Raji (cell line): ENCODE measurements at regions not wholly inside any gene's neighbourhood (a gene's known extent, or its start where the extent isn't known, plus 50 kb on each side); places are given as distances from the start of the nearest gene placed in this dataset.

Source experiments
- POLR2A ChIP-seq: IDR thresholded peaks from 2 replicates; pipeline ENCODE4 v1.6.1; 2011; ENCODE audit warnings: low read depth, low read length, control low read depth; ENCODE audit not compliant: insufficient read depth

DNA sequence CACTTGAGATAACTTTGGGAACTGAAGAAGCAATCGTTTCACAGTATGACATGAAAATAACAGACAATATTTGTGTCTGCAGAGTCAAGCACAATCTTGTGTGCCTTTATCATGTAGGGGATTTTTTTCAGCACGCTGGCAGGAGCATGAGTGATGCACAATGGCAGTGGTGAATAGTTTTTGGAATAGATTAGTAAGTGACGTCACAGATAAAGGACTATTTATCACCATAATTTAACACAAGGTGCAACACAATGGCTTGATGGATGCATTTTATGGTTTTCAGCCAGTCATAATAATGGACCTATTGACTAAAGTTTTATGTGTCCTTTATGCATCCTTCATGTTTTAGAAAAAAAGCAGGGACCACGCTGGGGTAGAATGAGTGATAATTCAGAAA is 559.8 kb upstream of the FANCL start:
- TF ChIP-seq POLR2A: no peak

DNA sequence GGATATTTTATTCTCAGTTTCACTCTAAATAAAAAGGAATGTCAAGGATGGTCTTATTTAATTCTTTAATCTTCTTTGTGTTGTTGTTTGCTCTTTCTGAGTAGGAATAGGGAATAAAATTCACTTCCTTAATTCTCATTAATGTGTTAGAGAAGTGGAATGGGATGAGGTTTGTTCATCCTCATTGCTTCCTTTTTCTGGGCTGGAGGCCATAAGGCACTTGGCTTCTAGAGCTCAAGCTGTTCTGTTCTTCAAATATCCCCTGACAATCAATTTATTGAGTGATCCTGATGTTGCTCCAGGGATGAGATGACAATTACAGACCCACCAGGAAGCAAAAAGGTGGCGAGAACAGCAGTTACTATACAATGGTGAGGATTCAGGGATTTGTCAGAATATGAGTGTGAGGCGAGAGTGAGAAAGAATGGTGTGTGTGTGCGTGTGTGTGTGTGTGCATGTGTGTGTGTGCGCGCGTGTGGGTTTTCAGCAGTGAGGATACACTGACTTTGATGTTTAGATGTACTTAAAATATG is 557.6 kb upstream of the FANCL start:
- TF ChIP-seq POLR2A: no peak

- no peak for TF ChIP-seq POLR2A
Observed at GRCh38 chr2:58796239-58796910, 555.2 kb upstream of the FANCL start.

GRCh38 chr2:58794916-58795315 is 553.8 kb upstream of the FANCL start:
- no peak for TF ChIP-seq POLR2A

DNA sequence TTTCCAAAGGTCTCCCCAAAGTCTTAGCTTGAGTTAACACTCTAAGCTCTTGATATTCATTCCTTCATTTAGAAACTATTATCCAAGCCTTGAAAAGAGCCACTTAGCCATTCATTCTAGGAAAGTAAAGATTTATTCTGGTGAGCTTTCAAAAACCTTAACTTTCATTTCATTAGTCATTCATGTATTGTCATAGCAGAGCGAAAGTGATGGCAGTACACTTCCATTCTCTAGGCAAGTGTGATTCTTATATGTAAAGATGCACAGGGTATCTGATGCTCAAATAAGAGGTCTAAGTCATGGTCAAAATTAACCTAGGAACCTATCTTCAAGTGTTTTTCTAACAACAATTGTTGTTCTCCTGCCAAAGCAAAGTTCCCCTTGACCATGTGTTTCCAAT is 553.0 kb upstream of the FANCL start:
- no peak for TF ChIP-seq POLR2A

DNA sequence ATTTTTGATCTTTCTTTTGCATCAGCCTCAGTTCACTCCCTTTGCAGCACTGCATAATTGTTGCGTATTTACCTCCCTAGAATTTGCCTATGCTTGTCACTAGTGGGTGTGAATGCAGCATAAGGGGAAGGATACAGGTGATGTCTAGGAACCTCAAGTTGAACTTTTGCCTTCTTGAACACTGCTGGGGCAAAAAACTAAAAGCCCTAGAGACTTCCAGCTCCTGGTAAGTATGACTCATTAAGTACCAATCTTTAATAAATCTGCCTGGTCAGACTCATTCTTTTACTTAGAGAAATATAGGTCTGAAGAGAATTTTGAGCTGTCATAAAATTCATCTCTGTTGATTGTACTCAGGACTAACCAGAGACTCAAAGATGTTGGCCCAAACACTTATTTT is 547.3 kb upstream of the FANCL start:
- TF ChIP-seq POLR2A: no peak

GRCh38 chr2:58770846-58771245 is 529.7 kb upstream of the FANCL start:
- TF ChIP-seq POLR2A: no peak

GRCh38 chr2:58769864-58770234 is 528.7 kb upstream of the FANCL start:
- TF ChIP-seq POLR2A: no peak

GRCh38 chr2:58769111-58769863 is 528.2 kb upstream of the FANCL start:
- TF ChIP-seq POLR2A: no peak

GRCh38 chr2:58768715-58769080 is 527.6 kb upstream of the FANCL start:
- TF ChIP-seq POLR2A: no peak

DNA sequence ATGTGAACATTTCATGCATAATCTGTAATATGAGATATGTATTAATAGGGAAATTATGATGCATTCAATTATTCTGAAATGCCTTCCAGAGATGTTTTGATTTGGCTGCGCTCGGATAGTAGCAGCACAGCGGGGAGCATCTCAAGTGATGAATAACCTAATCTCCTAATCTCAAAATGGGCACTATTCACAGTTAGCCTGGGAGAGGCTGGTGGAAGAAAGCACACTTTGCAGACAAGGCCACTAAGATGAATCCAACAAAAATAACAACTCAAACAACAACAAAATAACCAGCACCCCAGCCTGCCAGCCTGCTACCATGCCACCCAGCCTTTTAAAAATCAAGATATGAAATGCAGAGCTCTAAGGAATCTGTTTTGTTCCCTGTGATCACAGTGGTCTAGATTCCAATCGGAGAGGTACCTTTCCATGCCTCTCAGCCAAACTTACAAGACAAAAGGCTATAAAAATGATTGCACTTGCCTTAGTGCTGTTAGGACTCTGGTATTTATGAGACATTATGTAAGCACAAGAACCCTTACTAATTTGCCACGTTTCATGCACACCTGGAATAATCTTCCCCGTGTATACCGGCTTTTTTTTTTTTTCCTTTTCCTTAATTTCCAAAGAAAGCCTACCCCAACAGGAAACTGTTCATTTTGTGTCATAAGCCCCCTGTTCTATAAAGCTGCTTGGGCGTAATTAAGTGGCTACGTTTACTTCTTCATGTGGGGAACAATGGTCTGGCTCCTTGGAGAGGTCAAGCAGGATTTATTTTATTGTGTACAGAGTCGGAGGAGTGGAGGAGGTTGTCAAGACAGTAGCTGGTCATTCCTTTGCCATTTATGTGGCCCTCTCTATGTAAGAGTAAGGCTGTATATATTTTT is 526.9 kb upstream of the FANCL start:
- no peak for TF ChIP-seq POLR2A

- TF ChIP-seq POLR2A: no peak
Observed at GRCh38 chr2:58764338-58765104, 523.4 kb upstream of the FANCL start.

DNA sequence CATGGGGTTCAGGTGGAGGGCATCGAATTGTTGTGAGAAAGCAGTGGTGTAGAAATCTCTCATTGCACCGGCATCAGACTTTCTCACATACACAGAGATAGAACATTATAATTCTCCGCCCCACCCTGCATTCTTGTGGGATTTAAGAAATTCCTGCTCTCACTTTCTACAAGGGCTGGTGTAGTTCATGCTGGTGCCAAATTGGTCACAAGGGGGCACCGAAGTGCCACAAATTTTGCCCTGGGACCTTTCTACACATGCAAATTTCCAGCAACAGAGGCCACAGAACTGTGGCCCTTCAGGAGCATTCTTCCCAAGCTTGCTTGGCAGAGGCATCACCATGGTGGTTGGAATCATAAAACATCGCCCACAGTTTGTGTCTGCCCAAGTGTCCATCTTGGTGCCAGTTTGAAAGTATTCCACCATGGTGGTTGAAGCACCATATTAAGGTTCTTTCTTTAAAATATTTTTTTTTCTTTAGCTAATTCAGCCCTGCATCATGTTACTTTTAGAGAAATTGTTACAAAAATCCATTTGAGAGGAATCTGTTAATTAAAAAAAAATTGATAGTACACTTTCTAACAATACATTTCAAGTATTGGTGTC is 521.2 kb upstream of the FANCL start:
- TF ChIP-seq POLR2A: no peak

GRCh38 chr2:58757971-58758370 is 516.8 kb upstream of the FANCL start:
- TF ChIP-seq POLR2A: no peak

DNA sequence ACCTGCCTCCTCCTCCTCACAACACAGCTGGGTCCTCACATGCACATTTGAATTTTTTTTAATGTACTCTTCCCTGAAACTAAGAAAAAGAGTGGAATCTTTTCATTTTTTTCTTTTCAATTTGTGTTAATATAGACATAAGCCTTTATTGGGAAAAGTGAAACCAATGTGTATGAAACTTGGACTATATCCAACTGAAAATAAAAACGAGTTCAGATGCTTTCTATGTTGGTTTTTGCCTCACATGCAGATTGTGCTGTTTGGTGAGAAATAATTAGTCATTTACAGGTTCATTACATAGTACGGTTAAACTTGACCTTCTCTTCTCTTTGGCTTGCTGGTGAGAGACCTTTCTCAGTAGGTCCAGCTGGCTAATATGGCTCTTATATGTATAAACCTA is 515.2 kb upstream of the FANCL start:
- TF ChIP-seq POLR2A: no peak

DNA sequence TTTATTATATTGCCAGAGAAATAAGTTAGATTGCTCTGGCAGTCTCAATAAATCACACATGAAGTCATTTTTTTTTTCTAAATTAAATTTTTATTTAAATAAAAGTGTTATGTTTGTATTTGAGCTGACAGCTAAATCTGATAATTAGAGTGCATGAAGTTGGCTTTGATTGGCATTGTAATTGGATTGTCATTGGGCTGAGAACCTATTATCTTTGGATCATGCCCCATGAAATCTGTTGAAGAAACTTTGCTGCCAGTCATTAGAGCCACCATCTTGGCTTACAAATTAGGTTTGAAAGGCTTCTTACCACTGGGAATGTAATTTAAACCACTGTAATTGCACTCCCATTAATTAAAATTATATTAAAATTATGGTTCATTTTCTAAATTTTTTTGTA is 507.9 kb upstream of the FANCL start:
- TF ChIP-seq POLR2A: no peak
